ENCODE measurements at regions not wholly inside any gene's neighbourhood (a gene's known extent, or its start where the extent isn't known, plus 50 kb on each side); places are given as distances from the start of the nearest gene placed in this dataset.

DNA sequence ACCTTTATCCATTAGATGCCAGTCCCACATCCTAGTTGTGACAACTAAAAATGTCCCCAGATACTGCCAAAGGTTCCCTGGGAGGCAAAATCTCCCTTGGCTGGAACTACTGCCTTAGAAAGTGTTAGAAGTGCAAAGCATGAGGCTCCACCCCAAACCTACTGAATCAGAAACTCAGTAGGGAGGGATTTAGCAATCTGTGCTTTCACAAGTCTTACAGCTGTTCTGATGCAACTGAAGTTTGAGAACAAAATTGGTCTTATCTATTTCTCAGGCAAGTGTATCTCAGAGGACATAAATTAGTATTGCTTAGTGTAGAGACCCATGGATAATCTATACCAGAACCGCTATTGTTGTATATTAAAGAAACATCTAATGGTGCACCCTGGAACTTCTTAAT lies 70.2 kb downstream of the CLDN1 start:
- no peak for DNase-seq

DNA sequence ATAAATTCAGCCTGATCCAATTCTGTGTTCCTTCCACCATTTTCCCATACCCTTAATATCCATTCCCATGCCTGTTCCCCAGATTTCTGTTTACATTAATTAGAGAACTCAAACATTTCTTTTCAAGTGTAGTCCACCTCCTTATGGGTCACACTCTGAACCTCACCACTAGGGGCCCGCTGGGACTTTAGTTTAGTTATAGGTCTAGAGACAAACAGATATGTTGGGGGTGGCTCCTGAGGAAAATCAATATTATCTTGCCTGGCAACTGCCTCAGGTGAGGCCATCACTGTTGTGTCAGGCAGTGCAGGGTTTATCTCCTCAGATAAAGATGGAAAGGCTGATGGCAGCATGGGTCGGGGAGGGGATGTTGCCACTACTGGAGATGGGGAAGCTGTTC lies 72.8 kb downstream of the CLDN1 start:
- no peak for DNase-seq

DNA sequence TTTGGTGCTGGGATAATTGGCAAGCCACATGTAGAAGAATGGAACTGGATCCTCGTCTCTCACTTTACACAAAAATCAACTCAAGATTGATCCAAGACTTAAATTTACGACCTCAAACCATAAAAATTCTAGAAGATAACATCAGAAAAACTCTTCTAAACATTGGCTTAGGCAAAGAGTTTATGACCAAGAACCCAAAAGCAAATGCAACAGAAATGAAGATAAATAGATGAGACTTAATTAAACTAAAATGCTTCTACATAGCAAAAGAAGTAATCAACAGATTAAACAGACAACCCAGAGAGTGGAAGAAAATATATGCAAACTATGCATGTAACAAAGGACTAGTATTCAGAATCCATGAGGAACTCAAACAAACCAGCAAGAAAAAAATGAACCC lies 80.1 kb downstream of the CLDN1 start:
- no peak for DNase-seq

DNA sequence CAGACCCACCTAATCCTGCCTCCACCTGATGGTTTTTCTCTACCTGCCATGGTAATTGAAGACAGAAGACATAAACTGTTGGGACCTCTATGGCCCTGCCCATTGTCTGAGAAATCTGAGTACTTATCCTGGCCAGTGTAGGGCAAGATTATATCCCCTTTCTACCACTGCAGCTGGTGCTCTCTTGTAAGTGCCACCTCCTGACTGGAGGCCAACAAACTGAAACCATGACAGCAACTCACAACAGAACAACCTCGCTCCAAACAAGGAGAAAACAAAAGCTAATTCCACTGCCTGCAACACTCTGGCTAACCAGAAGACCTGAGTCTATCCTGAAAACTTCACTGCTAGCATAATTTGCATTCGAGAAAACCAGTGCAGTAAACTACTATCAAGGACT lies 82.9 kb downstream of the CLDN1 start:
- no peak for DNase-seq

DNA sequence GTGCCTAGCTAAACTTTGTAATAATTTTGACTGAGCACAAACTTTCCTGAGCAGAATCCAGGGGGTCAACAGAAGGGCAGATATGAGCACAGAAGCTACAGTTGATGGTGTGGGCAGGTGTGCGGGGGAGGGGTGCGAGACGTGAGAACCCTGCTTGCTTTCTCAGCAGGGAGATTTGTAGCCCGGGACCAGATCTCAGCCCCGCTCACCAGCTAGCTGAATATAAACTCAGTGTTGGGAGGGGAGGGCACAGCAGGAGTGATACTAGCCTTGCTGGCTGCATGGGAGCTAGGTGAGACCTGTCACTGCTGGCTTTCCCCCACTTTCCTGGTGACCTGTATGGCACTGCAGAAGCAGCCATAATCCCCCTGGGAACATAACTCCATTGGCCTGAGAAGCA lies 83.4 kb downstream of the CLDN1 start:
- no peak for DNase-seq

DNA sequence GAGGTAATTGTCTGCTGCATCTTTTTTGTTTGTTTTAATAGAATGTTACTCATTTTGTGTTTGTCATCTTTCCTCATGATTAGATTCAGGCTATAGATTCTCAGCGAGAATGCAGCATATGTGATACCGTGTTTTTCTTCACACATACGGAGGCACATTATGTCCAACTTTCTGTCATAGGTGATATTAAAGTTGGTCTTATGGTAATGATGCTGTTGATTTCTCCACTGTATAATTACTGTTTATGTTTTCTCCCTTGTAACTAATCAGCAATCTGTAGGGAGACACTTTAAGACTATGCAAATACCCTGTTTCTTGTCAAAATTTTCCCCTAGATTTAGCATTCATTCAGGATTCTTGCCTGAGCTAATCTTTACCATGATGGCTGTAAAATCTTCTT lies 87.6 kb downstream of the CLDN1 start:
- DNase-seq: no peak

DNA sequence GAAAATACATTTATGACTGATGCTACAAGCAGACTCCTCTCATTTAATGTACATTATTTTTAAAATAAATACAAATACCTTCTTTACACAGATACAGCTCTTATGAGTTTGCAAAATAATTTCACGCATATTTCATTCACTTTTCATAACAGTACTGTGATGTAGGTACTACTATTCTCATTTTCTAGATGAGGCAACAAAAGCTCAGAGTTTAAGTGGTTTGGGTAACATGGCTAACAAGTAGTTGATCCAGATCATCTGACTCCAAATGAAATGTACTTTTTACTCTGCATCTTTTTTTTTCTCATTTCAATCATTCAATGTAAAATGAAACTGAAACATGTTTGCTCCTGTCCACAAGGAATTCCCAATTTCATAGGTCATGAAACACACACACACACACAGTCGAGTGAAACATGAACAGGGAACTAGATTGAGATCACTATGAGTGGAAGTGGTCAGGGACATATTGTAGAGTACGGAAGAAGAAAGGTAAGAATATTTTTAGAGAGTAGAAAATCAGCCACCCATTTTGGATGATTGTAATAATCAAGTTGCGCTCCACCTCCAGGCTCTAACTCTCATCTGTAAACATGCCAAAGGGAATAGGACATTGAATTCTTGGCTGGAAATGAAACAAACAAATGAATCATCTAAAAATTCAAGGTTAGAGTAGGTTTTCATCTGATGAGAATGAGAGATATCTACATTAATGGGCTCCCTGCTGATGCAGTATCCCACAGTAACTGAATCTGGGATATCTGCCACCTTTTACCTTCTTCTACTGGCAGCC lies 92.4 kb downstream of the CLDN1 start:
- DNase-seq: no peak

DNA sequence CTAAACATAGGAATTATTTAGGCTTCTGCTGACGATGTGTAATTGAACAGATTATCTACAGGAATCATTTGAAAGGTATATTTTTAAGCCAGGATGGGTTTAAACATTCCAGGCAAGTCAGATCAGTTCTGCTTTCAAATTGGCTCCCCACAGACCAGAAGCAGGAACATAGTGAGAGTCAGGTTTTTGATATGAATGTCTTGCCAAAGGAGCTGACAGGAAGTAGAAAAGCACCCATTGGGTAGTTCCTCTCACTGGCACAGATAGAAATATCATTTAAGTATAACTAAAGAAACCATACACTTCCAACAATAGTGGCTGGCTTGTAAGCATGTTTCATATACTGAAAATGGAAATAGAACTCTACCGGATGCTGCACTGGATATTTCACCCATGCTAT lies 95.2 kb downstream of the CLDN1 start:
- DNase-seq: no peak

DNA sequence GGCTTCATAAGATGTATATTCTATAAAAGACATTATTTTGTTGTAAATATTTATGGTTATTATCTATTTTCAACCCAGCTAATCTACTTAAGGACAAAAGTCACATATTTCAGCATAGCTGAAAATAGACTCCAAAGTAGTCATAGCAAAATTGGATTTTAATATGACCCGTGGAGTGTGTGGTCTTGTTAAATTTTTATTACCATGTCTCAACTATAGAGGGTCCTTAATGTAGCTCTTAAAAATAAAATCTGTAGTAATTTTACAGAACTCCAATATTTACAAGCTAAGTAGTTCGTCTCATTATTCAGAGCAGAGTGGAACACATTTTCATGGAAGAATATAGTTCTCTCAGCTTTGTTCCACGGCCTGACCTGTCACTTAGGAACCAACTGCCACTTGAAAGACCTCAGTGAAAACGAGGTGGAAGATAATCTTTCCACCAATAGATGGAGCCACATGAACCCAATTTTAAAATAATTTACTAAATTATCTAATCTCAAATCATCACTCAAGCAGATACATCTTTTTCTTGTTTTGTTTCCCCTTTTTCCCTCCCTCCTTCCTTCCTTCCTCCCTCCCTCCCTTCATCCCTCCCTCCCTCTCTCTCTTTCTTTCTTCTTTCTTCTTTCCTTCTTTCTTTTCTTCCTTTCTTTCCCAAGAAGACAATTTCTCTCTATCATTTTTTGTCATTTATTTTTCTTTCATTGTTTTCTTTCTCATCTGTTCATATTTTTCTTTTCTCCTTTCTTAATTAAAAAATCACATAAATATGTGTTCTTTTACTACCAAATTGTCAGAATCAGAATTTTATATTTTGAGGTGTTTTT lies 97.2 kb downstream of the CLDN1 start:
- DNase-seq: no peak

DNA sequence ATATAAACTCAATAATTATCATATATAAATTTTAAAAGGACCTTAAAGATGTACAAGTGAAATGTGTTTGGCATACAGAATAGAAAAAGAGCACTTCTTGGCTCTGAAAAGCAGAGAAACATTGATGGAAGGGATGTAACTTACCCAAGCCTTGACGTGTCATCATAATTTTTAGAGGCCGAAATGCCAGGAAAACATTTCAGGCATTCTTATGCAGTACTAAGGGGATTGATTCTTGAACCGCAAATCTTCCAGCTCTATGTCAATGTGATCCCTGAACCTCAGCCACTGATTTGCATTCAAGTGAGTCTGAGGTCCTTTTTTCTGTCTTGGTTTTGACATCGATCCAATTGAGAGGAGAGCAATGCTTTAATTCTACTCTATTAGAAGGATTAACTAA lies 97.8 kb downstream of the CLDN1 start:
- no peak for DNase-seq

DNA sequence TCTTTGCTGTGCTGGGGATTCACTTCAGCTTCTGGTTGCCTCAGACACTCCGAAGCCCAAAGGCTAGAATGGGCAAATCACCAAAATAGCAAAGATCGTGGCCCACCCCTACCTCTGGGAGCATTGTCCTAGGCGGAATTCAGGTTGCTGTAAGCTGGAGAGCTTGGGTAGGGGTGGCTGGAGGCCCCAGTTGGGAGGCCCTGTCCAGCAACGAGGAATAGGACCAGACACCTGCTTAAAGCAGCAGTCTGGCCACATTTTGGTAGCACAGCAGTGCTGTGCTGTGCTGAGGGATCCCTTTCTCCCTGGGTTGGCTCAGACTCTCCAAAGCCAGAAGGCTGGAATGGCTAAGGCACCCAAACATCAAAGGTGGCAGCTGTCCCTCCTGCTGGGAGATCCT lies 99.3 kb downstream of the CLDN1 start:
- no peak for DNase-seq

DNA sequence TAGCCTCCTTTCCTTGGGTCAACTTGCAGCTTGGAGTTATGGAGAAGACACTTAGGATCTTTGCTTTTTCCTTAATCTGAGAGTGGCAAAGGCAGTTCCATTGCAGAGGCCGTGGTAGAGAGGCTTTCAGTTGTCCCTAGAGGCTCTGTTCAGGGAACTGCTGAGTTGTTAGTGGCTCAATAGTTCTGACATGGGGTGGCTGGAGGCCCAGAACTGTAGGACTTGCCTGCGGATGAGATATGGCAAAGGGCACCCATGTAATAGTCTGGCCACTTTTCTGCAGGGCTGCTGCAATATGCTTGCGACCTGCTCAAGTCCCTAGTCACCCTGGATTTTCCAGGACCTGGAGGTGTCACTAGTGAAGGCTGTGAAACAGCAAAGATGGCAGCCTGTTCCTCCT lies 99.9 kb downstream of the CLDN1 start:
- DNase-seq: no peak

DNA sequence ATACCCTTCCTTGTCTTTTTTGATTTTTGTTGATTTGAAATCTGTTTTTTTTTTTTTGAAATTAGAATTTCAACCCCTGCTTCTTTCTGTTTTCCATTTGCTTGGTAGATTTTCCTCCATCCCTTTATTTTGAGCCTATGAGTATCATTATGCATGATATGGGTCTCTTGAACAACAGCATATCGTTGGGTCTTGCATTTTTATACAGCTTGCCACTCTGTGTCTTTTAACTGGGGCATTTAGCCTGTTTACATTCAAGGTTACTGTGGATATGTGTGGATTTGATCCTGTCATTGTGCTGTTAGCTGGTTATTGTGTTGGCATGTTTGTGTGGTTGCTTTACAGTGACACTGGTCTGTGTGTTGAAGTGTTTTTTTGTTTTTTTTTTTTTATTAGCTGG lies 99.7 kb upstream of the P3H2 start:
- DNase-seq: no peak

DNA sequence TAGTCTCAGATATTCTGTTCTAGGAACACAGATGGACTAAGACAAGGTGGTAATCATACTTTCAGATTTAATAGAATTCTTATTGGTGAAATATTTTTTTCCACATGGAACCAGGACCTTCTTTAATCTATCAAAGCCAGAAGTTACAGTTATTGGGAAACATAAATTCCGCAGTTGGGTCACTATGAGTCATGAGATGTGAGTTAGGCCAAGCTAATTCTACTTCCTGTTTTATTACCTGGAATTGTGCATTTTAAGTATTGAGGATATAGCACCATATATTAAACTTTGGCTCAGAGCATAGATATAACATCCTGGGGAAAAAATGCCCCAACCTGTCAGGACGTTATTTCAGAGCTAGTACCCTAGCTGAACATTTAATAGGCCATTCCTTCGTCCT lies 96.4 kb upstream of the P3H2 start:
- DNase-seq: no peak

DNA sequence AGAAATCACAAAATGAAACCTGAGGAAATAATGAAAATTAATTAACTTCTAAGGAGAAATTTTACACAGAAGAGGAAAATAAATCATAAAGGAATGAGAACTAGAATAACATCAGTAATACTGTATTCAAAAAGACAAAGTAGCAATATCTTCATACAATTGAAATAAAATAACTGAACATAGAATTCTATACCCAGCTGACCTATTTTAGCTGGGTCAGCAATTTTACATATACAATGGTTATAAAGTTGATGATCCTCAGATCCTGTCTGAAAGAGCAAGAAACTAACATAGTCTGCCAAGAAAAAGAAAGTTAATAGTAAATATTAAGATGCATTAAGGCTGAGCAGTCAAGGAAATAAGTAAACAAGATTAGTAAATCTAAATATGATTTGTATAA lies 93.0 kb upstream of the P3H2 start:
- DNase-seq: no peak

DNA sequence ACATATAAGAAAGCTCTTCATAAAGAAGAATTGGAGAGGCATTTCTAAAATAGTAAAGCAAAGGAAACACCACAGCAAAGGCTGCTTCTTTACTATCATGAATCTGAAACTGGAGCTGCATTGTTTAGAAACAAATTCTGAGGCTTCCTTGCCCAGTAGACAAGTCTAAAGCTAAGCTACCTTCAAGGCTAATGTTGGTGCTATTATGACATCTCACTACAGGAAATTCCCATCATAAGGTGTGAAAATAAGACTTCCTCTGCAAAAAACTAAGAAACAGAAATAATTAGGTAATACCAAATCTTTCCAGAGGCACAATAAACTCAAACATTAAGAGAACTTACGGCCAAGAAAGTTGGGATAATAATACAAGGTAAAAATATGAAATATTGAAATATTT lies 89.9 kb upstream of the P3H2 start:
- no peak for DNase-seq

DNA sequence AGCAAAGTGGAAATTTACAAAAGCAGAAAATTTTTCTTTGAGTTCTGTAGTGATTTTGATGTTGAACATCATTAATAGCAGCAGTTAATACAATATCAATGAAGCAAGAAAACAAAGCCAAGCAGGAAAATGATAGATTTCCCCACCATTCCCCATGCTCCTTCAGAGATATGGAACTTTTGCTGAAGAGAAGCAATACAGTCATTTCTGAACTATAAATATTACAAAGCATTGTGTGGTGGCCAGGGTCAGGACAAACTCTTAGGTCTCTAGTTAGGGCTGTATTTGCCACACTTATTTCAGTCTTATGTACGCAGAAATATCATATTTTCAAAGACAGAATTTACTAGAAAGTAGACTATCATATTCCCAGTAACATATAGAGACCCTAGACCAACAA lies 88.8 kb upstream of the P3H2 start:
- no peak for DNase-seq

DNA sequence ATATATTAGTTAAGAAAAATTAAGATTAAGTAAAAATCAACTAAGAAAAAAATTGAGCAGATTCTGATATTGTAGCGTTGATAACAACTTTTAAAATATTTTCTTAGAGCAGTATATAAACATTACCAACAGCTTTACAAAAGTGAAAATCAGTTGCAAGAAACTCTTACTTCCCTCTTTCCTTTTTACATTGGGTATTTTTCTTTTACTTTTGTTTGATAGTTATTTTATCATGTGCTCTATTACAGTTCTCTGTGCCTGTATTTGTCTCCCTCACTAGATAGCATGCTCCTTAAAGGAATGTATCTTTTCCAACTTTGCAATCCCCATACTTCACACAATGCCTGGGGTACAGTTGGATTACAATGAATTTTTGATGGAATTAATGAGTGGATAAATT lies 87.5 kb upstream of the P3H2 start:
- no peak for DNase-seq

DNA sequence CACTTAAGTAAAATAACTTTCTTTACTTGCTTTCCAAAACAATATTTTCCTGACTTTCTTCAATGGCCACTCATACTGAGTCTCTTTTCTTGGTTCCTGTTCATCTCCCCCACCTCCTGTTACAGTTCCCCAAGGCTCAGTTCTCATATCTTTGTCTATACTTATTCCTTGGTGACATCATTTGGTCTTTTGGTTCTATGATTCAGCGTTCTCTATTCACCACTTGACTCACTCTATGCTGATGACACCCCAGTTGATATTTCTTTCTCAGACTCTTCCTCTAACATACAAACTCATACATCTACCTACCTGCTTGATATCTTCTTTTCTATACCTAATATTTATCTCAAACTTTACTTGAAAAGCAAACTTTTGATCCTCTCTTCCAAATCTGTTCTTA lies 85.0 kb upstream of the P3H2 start:
- no peak for DNase-seq

DNA sequence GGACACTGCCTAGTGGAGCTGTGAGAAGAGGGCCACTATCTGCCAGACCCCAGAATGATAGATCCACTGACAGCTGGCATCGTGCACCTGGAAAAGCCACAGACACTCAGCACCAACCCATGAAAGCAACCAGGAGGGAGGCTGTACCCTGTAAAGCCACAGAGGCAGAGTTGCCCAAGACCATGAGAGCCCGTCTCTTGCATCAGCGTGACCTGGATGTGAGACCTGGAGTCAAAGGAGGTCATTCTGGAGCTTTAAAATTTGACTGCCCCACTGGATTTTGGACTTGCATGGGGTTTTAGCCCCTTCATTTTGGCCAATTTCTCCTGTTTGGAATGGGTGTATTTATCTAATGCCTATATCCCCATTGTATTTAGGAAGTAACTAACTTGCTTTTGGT lies 83.5 kb upstream of the P3H2 start:
- no peak for DNase-seq

DNA sequence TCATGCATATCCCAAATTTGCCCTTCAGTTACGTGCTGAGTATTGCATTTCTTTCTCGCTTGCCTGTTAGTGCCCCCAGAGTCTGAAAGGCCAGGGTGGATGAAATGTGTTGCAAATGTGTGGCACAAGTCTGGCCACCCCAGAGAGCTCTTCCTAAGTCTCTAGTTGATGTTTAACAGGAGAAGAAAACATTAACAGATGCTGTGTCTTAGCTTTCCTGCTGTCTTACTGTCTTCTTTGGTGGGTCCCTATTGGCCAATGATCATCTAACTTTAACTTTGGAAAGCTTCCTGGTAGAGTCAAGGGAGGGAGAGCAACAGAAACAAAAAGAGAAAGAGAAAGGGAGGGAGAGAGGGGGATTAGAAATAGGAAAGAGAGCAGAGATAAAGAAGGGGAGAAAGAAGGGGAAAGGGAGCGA lies 76.7 kb upstream of the P3H2 start:
- no peak for DNase-seq

DNA sequence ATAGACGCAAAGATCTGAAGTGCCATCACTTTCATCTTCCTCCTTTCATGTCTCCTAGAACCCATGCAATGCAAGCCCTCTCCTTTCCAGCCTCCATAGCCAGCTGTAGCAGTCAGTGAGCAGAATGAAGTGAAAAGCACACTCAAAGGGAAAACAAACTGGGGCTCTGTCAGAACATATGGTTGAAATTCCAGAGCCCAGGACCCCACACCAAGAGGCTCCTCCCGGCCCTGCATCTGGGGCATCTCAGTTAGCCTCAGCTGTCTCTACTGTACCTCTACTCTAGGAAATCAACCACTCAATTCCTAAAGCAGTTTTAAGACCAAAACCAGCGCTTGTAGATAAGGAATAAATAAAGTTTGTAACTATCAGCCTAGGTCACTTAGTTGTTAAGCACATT lies 73.8 kb upstream of the P3H2 start:
- DNase-seq: no peak

DNA sequence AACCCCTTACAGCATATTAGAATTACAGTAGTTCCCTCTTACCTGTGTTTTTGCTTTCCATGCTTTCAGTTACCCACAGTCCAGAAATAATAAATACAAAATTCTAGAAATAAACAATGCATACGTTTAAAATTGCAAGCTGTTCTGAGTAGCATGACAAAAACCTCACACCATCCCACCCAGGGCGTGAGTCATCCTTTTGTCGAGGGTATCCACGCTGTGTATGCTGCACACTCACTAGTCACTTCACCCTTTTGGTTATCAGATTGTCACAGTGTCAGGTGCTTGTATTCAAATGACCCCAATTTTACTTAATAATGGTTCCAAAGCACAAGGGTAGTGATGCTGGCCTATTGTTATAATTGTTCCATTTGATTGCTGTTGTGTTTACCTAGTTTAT lies 72.5 kb upstream of the P3H2 start:
- DNase-seq: no peak

DNA sequence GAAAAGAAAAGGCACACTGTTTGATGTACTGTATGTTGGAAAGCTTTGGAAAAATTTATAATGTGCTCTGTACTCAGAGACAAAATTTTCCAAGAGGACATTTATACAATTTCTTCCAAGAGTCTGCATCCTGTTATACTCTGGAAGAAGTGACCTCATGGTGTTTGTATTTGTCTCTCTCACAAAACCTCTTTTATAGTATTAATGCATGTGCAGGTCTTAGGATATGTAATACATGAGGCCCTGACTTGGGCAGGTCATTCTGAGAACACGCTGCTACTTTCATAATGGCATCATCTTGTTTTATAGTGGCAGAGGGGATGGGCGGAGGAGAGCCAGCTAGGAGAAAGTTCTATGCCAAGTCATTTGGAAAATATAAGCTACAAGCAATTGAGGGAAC lies 72.0 kb upstream of the P3H2 start:
- no peak for DNase-seq

DNA sequence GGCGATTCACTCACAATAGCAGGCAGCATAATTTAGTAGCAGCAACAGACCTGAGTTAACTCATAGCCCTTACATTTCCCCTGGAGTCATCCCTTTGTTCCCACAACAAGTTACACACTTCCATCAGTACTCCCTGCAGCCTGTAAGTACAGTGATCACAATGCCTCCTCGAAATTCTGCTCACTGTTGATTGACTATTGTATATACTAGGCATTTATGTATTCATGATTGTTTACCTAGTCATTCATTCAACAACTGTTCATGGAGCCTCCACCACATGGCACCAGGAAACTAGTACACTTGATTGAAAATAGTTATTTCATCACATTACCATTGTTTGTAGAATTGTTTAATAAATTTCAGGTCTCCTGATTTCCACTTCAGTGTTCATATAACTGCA lies 71.4 kb upstream of the P3H2 start:
- no peak for DNase-seq

Measured in T1000 (cell line).